ENCODE measurements at regions not wholly inside any gene's neighbourhood (a gene's known extent, or its start where the extent isn't known, plus 50 kb on each side); places are given as distances from the start of the nearest gene placed in this dataset.
A peak's percentile ranks its signal among the peaks of the same experiment; 100 is the strongest.

DNA sequence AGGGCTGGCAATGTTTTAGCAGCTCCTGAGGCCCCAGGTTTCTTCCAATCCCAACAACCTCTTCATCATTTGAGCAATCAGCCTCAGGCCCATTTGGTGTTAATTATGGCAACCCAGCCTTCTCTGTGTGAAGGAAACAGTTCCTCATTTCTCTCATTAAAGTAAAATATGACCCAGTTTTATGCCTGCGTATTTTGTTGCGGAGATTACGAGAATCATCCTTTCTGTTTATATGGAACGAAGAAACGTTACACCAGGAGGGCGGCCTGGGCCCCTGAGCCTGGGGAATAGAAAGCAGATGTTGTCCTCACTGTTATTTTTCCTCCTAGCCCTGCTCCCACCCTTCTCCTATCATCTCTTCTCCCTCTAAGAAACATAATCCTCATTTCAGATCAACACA, 332.2 kb upstream of the USP24 start:
- no peak for DNase-seq

DNA sequence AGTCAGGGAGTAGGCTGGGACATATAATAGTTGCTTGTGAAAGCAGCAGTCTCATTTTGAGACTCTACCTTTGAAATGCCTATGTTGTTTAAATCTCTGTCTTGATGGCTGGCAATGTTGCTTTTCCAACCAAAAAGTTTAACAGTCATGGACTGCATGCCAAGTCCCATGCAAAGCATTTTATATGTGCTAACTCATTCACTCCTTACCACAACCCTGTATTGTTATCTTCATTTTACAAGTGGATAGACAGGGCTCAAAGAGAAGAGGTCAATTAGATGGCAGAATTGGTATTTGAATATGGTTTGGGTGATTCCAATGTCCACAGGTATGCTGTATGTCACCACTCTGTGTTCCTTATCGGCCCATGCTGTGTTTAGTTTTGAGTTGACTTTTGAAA, 331.4 kb upstream of the USP24 start:
- no peak for DNase-seq

GRCh38 chr1:55544826-55545225, 329.7 kb upstream of the USP24 start:
- DNase-seq = no peak

DNA sequence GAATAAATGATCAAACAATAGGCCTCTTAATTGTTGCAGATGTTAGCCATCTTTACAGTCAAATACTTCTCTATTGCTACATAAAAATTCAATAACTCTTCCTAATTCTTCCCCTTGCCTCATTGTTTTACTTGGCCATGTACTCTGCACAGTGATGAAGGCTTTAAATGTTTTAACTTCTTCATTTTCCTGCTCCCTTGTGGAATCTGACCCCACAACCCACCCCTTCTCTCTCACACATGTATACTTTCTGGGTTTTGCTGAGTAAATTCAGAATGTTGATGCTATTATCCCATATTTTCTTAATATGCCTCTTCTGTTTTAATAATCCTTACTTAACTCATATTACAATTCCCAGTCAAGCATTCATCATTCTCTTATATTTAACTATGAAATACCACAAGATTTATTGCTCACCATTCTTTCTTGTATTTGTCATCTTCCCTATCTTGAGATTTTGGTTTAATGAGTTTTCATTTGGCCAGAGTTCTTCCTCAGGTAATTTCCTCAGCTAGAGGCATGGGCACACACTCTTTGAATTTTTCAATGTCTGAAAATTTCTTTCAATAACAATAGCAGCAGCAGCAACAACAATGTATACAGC, 327.8 kb upstream of the USP24 start:
- DNase-seq = no peak

GRCh38 chr1:55541296-55541695, 326.1 kb upstream of the USP24 start:
- DNase-seq = no peak

DNA sequence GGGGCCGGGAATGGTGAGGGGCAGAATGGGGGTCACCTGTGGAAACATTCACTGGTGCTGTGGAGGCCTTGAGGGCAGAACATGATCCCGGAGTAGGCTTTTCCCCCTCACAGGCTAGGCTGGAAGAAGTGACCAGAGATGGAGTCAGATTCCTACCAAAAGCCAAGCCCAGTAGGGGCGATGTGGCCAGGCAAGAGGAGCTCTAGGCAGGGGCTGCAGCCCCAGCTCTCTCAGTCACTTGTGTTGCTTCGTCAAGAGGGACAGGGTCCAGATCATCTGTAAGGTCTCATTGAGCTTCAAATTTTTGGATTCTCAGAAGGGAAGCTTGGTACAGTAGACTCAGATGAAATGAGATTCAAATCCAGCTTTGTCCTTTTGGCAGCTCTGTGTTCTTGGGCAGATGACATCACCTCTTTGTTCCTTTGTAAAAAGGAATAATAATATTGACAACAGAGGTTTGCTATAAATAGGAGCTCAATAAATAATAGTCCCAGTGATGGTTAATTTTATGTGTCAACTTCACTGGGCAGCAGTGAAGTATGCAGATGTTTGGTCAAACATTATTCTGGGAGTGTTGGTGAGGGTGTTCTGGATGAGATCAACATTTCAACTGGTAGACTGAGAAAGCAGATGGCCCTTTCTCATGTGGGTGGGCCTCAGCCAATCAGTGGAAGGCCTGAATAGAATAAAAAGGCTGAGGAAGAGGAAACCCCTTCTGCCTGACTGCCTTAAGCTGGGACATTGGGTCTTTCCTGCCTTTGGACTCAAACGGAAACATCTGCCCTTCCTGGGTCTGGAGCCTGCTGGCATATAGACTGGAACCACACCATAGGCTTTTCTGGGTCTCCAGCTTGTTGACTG, 324.7 kb upstream of the USP24 start:
- peak; percentile 34 to 62 for DNase-seq

- no peak for DNase-seq
These were observed 323.3 kb upstream of the USP24 start for GRCh38 chr1:55538428-55538827.

DNA sequence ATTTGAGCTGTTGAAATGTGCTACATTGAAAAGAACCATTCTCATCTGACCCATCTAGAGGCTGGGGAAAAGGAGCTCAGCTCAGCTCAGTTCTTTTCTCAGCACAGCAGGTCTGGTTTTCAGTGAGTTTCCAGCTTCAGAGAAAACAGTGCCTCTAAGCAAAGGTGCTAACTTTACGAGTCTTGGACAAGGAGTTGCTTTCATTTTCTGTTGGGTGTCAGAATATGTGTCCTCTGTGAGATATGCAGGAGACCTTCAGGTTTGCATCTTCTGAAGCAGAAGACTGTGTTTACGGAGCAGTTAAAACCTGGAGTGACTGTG, 321.3 kb upstream of the USP24 start:
- DNase-seq = no peak

DNA sequence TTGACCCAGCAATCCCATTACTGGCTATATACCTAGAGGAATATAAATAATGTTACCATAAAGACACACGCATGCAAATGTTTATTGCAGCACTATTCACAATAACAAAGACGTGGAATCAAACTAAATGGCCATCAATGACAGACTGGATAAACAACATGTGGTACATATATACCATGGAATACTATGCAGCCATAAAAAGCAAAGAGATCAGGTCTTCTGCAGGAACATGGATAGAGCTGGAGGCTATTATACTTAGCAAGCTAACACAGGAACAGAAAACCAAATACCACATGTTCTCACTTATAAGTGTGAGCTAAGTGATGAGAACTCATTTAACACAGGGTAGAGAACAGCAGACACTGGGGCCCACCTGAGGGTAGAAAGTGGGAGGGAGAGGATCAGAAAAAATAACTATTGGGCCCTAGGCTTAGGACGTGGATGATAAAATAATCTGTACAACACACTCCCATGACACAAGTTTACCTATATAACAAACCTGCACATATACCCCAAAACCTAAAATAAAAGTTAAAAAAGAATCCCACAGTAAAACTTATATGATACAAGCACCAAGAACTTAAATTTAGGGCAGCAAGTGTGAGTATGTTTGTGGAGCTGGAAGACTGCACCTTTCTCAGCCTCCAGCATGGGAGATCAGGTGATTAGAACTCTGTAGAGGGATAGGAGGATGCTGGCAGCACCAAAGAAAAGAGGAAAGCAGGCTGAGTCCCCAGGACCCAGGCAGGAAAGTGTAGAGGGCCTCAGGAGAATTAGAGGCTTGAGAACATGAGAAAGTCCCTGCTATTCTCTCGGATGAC, 320.8 kb upstream of the USP24 start:
- no peak for DNase-seq

GRCh38 chr1:55534565-55535121, 319.5 kb upstream of the USP24 start:
- no peak for DNase-seq

DNA sequence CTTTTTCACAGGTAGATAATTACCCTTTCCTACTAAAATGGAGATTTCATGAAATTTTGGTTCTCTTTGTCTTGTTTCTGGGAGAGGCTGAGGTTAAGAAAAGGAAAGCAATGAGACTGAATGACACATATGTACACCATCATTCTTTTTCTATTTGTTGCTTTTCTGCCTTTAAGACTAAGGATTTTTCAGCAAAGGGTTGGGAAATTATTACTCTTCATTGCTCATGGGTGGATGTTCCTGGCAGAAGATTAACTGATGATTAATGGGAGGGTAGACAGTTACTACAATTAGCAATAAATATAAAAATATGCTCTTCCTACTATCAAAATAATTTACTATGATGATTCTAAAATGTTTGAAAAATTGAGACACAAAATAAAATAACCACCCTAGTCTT, 316.5 kb upstream of the USP24 start:
- DNase-seq = no peak

GRCh38 chr1:55530749-55531478, 315.8 kb upstream of the USP24 start:
- no peak for DNase-seq

- DNase-seq = no peak
These were observed 313.9 kb upstream of the USP24 start for GRCh38 chr1:55529017-55529416.

- no peak for DNase-seq
These were observed 312.7 kb upstream of the USP24 start for GRCh38 chr1:55527831-55528230.

DNA sequence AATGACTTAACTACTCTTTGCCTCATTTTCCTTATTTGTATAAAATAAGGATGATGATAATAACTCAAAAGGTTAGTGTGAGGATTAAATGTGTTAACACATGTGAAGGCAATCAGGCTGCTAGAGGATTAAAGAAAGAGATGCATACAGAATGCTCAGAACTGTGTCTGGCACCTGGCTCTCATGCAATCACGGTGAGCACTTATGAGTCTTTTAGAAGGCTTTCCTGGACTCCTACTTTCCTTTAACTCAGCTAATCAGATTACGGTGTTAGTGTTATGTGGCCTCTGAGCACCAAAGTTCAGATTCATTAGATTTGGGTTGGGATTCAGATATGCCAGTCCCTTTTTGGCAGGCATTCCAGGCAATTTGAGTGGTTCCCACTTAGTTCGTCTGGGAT, 311.6 kb upstream of the USP24 start:
- DNase-seq = no peak

DNA sequence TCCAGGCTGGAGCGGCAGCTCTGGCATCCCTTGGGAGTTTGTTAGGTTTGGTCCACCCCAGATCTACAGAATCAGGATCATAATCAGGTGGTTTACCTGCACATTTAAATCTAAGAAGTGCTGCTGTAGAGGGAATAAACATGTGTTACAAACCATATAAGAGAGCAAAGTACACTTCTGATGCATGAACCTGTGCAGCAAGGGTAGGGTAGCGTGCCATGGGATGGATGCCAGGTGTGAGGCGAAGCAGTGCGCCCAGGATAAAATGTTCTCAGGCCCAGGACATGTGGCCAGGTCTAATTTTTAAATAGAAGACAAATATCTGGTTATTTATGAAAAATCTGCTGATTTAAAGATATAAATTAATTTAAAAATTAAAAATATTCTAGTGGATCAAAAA, 308.8 kb upstream of the USP24 start:
- no peak for DNase-seq

DNA sequence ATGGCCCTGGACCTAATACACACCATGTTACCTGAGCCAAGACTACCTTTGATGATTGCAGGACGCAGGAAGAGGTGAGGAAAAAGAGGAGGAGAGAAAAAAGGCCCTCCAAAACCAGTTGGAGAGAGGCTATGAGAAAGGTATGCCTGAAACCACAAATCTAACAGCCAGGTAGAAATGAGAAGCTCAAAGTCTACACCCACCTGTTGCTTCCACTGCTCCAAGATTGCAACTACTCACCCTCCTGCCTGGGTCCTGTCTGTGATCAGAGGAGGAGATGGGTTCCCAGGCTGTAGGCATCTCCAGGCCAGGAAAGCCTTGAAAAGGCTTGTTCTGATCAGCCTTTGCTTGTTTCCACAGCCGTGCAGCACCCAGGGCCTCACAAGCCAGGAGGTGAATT, 307.8 kb upstream of the USP24 start:
- DNase-seq = no peak

GRCh38 chr1:55522353-55522903, 307.3 kb upstream of the USP24 start:
- DNase-seq = no peak

DNA sequence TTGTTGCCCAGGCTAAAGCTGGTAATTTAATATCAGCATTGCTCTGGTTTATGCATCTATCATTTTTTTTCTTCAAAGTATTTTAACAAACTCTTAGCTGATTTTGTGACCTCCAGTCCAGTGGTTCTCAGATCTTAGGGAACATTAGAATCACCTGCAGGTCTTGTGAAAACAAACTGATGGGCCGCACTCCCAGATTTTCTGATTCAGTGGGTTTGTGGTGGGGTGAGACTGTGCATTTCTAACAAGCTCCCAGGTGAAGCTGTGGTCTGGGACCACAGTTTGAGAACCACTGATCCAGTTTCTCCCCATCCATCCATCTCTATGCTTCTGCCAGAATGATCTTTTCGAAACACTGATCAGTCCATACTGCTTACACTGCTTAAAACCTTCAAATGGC, 305.7 kb upstream of the USP24 start:
- no peak for DNase-seq

GRCh38 chr1:55519937-55520683, 304.9 kb upstream of the USP24 start:
- DNase-seq = no peak

GRCh38 chr1:55519276-55519675, 304.1 kb upstream of the USP24 start:
- DNase-seq = no peak

GRCh38 chr1:55517036-55517435, 301.9 kb upstream of the USP24 start:
- no peak for DNase-seq
